Osteocyte (in vitro differentiated cells): ENCODE measurements at regions not wholly inside any gene's neighbourhood (a gene's known extent, or its start where the extent isn't known, plus 50 kb on each side); places are given as distances from the start of the nearest gene placed in this dataset.

Experiments used
- DNase-seq: peaks from one replicate; pipeline ENCODE4 v3.0.0; 2021; ENCODE audit warnings: mixed read lengths; ENCODE audit not compliant: unreplicated experiment; ENCODE audit errors: extremely low spot score
- H3K27ac Mint-ChIP-seq: one replicate; pipeline ENCODE4 v1.8.0; 2021; ENCODE audit warnings: mild to moderate bottlenecking, mixed read lengths; ENCODE audit not compliant: unreplicated experiment
- H3K27me3 Mint-ChIP-seq: one replicate; pipeline ENCODE4 v1.8.0; 2021; ENCODE audit warnings: mixed read lengths; ENCODE audit not compliant: unreplicated experiment
- H3K36me3 Mint-ChIP-seq: one replicate; pipeline ENCODE4 v1.8.0; 2021; ENCODE audit warnings: mixed read lengths; ENCODE audit not compliant: unreplicated experiment
- H3K4me1 Mint-ChIP-seq: one replicate; pipeline ENCODE4 v1.8.0; 2021; ENCODE audit warnings: mixed read lengths; ENCODE audit not compliant: unreplicated experiment
- H3K4me3 Mint-ChIP-seq: one replicate; pipeline ENCODE4 v1.8.0; 2021; ENCODE audit warnings: mild to moderate bottlenecking, moderate library complexity, mixed read lengths; ENCODE audit not compliant: unreplicated experiment
- H3K9me3 Mint-ChIP-seq: one replicate; pipeline ENCODE4 v1.8.0; 2021; ENCODE audit warnings: mixed read lengths; ENCODE audit not compliant: unreplicated experiment
- TF ChIP-seq, protein P1 (sequence below): fragments of 200-600 bp; sonication (generic); IDR thresholded peaks from 2 replicates; pipeline ENCODE4 v1.5.0; 2021; ENCODE audit warnings: antibody characterized with exemption, mild to moderate bottlenecking, moderate library complexity

GRCh38 chr12:41920355-41920754 lies 224.3 kb downstream of the GXYLT1 start:
- Mint-ChIP-seq H3K4me1 (peaks cover 8% of the 10 kb centered on the region), H3K27ac (no peak overlapping the region), H3K27me3 (peaks cover 19% of the 10 kb centered on the region), H3K9me3 (no peaks in the 10 kb centered on the region), H3K36me3 (no peaks in the 10 kb centered on the region), H3K4me3 (no peak overlapping the region)
- no peak for DNase-seq
- TF ChIP-seq, protein P1, sequence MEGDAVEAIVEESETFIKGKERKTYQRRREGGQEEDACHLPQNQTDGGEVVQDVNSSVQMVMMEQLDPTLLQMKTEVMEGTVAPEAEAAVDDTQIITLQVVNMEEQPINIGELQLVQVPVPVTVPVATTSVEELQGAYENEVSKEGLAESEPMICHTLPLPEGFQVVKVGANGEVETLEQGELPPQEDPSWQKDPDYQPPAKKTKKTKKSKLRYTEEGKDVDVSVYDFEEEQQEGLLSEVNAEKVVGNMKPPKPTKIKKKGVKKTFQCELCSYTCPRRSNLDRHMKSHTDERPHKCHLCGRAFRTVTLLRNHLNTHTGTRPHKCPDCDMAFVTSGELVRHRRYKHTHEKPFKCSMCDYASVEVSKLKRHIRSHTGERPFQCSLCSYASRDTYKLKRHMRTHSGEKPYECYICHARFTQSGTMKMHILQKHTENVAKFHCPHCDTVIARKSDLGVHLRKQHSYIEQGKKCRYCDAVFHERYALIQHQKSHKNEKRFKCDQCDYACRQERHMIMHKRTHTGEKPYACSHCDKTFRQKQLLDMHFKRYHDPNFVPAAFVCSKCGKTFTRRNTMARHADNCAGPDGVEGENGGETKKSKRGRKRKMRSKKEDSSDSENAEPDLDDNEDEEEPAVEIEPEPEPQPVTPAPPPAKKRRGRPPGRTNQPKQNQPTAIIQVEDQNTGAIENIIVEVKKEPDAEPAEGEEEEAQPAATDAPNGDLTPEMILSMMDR = no peak

DNA sequence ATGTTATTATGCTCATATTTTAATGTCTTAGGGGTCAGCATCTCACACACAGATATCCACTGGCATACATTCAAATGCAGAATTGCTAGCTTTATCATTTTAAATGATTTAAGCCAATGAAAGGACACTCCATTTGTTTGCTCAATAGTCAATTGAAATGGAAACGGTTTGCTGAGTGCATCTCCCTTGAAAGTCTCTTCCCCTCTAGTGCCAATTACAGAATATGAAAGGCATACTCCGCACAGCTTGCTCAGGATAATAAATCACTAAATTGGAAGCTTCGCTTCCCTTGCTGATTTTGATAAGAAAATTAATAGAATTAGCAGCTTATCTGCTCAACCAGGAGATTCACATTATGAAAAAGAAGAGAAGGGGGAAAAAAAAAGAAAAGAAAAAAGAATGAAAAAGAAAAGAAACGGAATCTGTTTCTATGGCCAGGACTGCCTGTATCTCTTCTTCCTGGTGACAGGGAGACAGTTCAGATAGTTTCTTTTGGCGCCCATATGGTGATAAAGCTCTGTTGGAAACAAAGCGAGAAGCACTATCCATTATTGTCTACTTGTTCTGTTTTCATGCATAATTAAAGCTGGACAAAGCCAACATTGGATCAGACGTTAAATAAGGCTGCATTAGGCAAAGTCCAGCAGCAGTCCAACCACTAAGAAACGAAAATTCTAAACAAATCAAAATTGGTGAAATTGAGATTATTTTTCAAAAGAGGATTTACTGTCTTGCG lies 225.0 kb downstream of the GXYLT1 start:
- Mint-ChIP-seq H3K36me3 (no peaks in the 10 kb centered on the region), H3K4me1 (peaks cover 8% of the 10 kb centered on the region), H3K27ac (no peak overlapping the region), H3K4me3 (no peak overlapping the region), H3K27me3 (peaks cover 19% of the 10 kb centered on the region), H3K9me3 (no peaks in the 10 kb centered on the region)
- TF ChIP-seq, protein P1 = no peak
- DNase-seq = no peak

GRCh38 chr12:41919048-41919447 lies 225.6 kb downstream of the GXYLT1 start:
- H3K36me3 Mint-ChIP-seq = no peaks in the 10 kb centered on the region
- DNase-seq = no peak
- peaks cover 8% of the 10 kb centered on the region for H3K4me1 Mint-ChIP-seq
- H3K4me3 Mint-ChIP-seq = no peak overlapping the region
- peaks cover 19% of the 10 kb centered on the region for H3K27me3 Mint-ChIP-seq
- no peak overlapping the region for H3K27ac Mint-ChIP-seq
- TF ChIP-seq, protein P1 = no peak
- peaks cover under 1% of the 10 kb centered on the region for H3K9me3 Mint-ChIP-seq

DNA sequence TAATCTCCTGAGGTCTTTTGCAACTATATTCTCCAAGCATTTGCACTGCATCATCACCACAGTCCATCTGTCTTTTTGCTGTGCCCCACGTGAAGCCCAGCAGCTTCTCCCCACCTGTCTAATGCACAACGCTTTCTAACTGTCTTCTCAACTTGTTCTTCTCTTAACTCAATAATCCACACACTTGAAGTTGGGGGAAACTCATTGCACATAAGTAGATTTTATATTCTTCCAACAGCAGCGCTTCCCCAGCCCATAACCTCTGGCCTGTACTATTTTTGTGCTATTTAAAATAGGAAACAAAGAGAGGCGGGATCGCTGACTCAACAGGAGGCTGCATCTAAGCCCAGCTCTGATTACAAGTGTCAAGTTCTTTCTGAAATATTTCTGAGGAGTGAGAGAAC lies 226.7 kb downstream of the GXYLT1 start:
- no peaks in the 10 kb centered on the region for H3K36me3 Mint-ChIP-seq
- TF ChIP-seq, protein P1 = no peak
- peaks cover 8% of the 10 kb centered on the region for H3K4me1 Mint-ChIP-seq
- peaks cover 19% of the 10 kb centered on the region for H3K27me3 Mint-ChIP-seq
- DNase-seq = no peak
- H3K27ac Mint-ChIP-seq = no peak overlapping the region
- no peak overlapping the region for H3K4me3 Mint-ChIP-seq
- H3K9me3 Mint-ChIP-seq = peaks cover 6% of the 10 kb centered on the region

DNA sequence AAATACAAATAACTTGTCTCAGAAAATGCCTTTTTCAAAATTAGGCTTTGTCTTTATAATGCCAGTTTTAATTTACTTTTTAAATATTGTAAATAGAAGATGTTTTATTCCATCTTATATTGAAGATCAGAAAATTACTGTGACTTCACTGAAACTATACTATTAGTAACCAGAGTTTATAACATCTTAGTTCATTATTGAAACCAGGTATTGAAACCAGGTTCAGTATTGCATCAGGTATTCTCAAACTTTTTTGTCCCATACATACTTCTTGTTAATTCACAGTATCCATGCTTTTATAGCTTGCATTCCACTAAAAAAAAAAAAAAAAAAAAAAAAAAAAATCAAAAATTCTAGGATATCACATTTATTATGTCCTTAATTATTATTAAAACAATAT lies 227.5 kb downstream of the GXYLT1 start:
- Mint-ChIP-seq H3K9me3 (peaks cover 6% of the 10 kb centered on the region), H3K4me1 (peaks cover 8% of the 10 kb centered on the region), H3K36me3 (no peaks in the 10 kb centered on the region), H3K4me3 (no peak overlapping the region), H3K27me3 (peaks cover 18% of the 10 kb centered on the region), H3K27ac (no peak overlapping the region)
- TF ChIP-seq, protein P1 = no peak
- no peak for DNase-seq
